Suprapubic skin (tissue), 4 donors: ENCODE measurements at regions not wholly inside any gene's neighbourhood (a gene's known extent, or its start where the extent isn't known, plus 50 kb on each side); places are given as distances from the start of the nearest gene placed in this dataset.

ENCODE experiments used
- DNase-seq, 2 donors: peaks; one replicate each; pipeline ENCODE4 v3.0.0-alpha.2; 2019; ENCODE audit warnings: low spot score in 2 of 2
- H3K27ac ChIP-seq: fragments of 200-600 bp; sonication (generic); one replicate; pipeline ENCODE4 v1.5.1; 2019
- H3K27me3 ChIP-seq: fragments of 200-600 bp; sonication (generic); one replicate; pipeline ENCODE4 v1.5.1; 2019
- H3K36me3 ChIP-seq: fragments of 200-600 bp; sonication (generic); one replicate; pipeline ENCODE4 v1.5.1; 2019
- H3K4me1 ChIP-seq: fragments of 200-600 bp; sonication (generic); one replicate; pipeline ENCODE4 v1.5.1; 2019
- H3K4me3 ChIP-seq: fragments of 200-600 bp; sonication (generic); one replicate; pipeline ENCODE4 v1.5.1; 2019; ENCODE audit warnings: mild to moderate bottlenecking
- H3K9me3 ChIP-seq: fragments of 200-600 bp; sonication (generic); one replicate; pipeline ENCODE4 v1.5.1; 2019
- EP300 ChIP-seq: sonication (generic); formaldehyde crosslinking; IDR thresholded peaks from one replicate; pipeline ENCODE4 v1.6.1; 2017; ENCODE audit warnings: antibody characterized with exemption
- POLR2A ChIP-seq, 2 donors: fragments of 450-650 bp; IDR thresholded peaks; one replicate each; pipeline ENCODE4 v1.6.1; 2017; ENCODE audit warnings: antibody characterized with exemption in 2 of 2, mild to moderate bottlenecking in 2 of 2, moderate library complexity in 2 of 2
- POLR2AphosphoS5 ChIP-seq, 3 donors: sonication (generic); formaldehyde crosslinking; IDR thresholded peaks; one replicate each; pipeline ENCODE4 v1.6.1; 2017; ENCODE audit warnings: antibody characterized with exemption in 3 of 3
- WGBS: methylation state at CpG from one replicate; pipeline ENCODE4 v1.1.5; 2018; 5-methylcytosine and 5-hydroxymethylcytosine counted together
- TF ChIP-seq, protein P1 (sequence below), 2 donors: fragments of 200-600 bp in 1 of 2; fragments of 450-650 bp in 1 of 2; sonication (generic) in 1 of 2; IDR thresholded peaks; one replicate each; pipeline ENCODE4 v1.5.1; 2016 to 2019; ENCODE audit warnings: antibody characterized with exemption in 2 of 2, mild to moderate bottlenecking in 1 of 2, moderate library complexity in 1 of 2

DNA sequence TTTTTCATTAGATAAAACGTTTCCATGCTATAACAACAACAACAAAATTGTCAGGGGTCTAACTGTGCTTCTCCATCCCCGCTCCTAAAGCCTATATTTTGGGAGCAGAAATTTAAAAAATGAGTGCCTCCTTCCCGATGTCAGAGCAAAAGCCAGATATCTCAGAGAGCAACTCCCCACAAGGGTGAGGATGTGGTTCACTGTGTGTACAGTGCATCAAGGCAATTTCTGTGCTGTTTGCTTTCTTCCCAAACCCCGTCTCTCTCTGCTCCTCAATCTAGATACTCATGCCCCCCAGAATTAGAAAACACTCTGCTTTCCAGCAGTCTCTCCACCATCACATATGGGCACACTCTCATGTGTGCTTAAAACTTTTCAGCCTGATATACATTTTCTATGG, 76.7 kb upstream of the MBNL1 start:
- no peaks in the 10 kb centered on the region for H3K9me3 ChIP-seq
- H3K4me1 ChIP-seq, result no peaks in the 10 kb centered on the region
- no peak overlapping the region for H3K4me3 ChIP-seq
- DNase-seq, result no peak
- no peaks in the 10 kb centered on the region for H3K36me3 ChIP-seq
- WGBS, result 80% methylated on average over 4 of the region's 4 CpGs
- H3K27ac ChIP-seq, result no peak overlapping the region
- no peaks in the 10 kb centered on the region for H3K27me3 ChIP-seq
- no peak for TF ChIP-seq POLR2A (IDR thresholded peaks at IDR 0.05)
- TF ChIP-seq EP300, result no peak
- TF ChIP-seq POLR2AphosphoS5 (IDR thresholded peaks at IDR 0.05), result no peak
- TF ChIP-seq, protein P1, sequence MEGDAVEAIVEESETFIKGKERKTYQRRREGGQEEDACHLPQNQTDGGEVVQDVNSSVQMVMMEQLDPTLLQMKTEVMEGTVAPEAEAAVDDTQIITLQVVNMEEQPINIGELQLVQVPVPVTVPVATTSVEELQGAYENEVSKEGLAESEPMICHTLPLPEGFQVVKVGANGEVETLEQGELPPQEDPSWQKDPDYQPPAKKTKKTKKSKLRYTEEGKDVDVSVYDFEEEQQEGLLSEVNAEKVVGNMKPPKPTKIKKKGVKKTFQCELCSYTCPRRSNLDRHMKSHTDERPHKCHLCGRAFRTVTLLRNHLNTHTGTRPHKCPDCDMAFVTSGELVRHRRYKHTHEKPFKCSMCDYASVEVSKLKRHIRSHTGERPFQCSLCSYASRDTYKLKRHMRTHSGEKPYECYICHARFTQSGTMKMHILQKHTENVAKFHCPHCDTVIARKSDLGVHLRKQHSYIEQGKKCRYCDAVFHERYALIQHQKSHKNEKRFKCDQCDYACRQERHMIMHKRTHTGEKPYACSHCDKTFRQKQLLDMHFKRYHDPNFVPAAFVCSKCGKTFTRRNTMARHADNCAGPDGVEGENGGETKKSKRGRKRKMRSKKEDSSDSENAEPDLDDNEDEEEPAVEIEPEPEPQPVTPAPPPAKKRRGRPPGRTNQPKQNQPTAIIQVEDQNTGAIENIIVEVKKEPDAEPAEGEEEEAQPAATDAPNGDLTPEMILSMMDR (IDR thresholded peaks at IDR 0.05), result no peak

DNA sequence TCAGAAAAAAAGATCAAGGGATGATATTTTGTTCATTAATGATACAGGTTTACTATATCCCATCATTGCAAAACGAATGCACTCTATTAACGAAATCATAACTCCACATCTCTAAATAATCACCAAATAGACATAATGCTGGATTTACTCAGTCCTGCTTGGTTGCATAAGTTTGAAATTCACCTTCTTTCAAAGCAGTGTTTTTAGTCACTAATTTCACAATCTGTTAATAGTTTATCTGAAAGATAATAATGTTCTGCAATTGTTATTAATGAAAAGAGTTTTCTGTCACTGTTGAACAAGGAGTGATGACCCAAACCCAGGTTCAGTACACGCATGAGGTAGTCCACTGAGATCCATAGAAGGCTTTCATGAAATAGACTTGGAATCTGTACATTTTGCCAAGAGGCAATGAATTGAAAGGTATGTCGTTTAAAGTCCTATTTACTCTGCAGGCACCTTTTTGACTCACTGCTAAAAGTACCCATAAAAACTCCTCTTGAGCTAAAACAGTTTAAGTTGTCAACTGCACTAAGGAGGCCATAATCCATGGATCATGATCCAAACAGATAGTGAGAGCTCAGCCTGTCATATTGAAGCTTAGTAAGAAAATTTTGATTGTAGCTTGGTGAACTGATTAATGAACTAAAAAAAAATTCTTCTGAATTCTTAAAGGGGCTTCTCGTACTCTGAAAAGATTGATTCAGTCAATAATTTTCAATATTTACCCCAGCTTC, 75.6 kb upstream of the MBNL1 start:
- 76% methylated on average over 5 of the region's 5 CpGs for WGBS
- no peak overlapping the region for H3K4me3 ChIP-seq
- no peaks in the 10 kb centered on the region for H3K4me1 ChIP-seq
- TF ChIP-seq POLR2A (IDR thresholded peaks at IDR 0.05) (no peak), POLR2AphosphoS5 (IDR thresholded peaks at IDR 0.05) (no peak), EP300 (no peak)
- TF ChIP-seq, protein P1 (IDR thresholded peaks at IDR 0.05), result no peak
- H3K27ac ChIP-seq, result no peak overlapping the region
- no peaks in the 10 kb centered on the region for H3K27me3 ChIP-seq
- DNase-seq, result no peak
- no peaks in the 10 kb centered on the region for H3K36me3 ChIP-seq
- no peaks in the 10 kb centered on the region for H3K9me3 ChIP-seq

DNA sequence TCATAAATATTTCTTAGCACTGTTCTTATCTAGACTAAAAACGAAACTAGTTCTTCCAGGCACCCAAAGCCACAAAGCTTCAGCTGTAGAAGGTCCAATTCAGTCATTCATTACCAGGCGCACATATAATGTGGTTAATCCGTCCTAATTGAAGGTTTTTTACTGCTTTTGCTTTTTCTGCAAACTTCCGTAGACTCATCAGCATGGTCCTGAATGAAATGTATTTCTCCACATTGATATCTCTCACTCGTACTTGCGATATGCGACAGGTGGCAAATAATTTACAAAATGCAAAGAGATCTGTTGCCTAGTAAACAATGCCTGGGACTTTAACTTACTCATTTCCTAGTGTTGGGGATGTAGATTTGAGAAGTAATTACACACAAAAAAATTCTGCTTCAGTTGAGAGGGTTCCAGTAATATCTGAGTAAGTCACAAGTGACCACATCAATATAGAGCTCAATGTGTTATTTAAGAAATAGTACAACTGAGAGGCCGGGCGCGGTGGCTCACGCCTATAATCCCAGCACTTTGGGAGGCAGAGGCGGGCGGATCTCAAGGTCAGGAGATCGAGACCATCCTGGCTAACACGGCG, 75.0 kb upstream of the MBNL1 start:
- H3K36me3 ChIP-seq, result no peaks in the 10 kb centered on the region
- WGBS, result 92% methylated on average over 16 of the region's 16 CpGs

GRCh38 chr3:152195206-152195605, 73.5 kb upstream of the MBNL1 start:
- no peak for DNase-seq
- H3K4me3 ChIP-seq, result no peak overlapping the region
- H3K27ac ChIP-seq, result no peak overlapping the region
- no peaks in the 10 kb centered on the region for H3K9me3 ChIP-seq
- no peaks in the 10 kb centered on the region for H3K36me3 ChIP-seq
- TF ChIP-seq POLR2AphosphoS5 (IDR thresholded peaks at IDR 0.05) (no peak), POLR2A (IDR thresholded peaks at IDR 0.05) (no peak), EP300 (no peak)
- TF ChIP-seq, protein P1 (IDR thresholded peaks at IDR 0.05), result no peak
- peaks cover 10% of the 10 kb centered on the region for H3K4me1 ChIP-seq
- WGBS, result 91% methylated on average over 3 of the region's 3 CpGs
- H3K27me3 ChIP-seq, result no peaks in the 10 kb centered on the region

More for the DNA sequence above, 75.0 kb upstream of the MBNL1 start:
- DNase-seq, result no peak
- no peak overlapping the region for H3K27ac ChIP-seq
- H3K4me1 ChIP-seq, result no peaks in the 10 kb centered on the region
- no peak overlapping the region for H3K4me3 ChIP-seq
- no peaks in the 10 kb centered on the region for H3K27me3 ChIP-seq
- TF ChIP-seq POLR2AphosphoS5 (IDR thresholded peaks at IDR 0.05), result no peak
- TF ChIP-seq POLR2A (IDR thresholded peaks at IDR 0.05), result no peak
- TF ChIP-seq, protein P1 (IDR thresholded peaks at IDR 0.05), result no peak
- TF ChIP-seq EP300, result no peak
- H3K9me3 ChIP-seq, result no peaks in the 10 kb centered on the region

GRCh38 chr3:152196782-152197181, 71.9 kb upstream of the MBNL1 start:
- TF ChIP-seq POLR2A (IDR thresholded peaks at IDR 0.05), result no peak
- 46% methylated on average over 2 of the region's 2 CpGs for WGBS
- H3K27me3 ChIP-seq, result no peaks in the 10 kb centered on the region
- H3K36me3 ChIP-seq, result no peaks in the 10 kb centered on the region
- peak overlapping the region; percentile 20 for H3K27ac ChIP-seq
- H3K4me3 ChIP-seq, result peak overlapping the region; percentile 4
- H3K9me3 ChIP-seq, result no peaks in the 10 kb centered on the region
- DNase-seq, result no peak
- H3K4me1 ChIP-seq, result peaks cover 17% of the 10 kb centered on the region
